IPS-18a (cell line): ENCODE measurements at regions not wholly inside any gene's neighbourhood (a gene's known extent, or its start where the extent isn't known, plus 50 kb on each side); places are given as distances from the start of the nearest gene placed in this dataset.

Source experiments
- H3K27ac ChIP-seq: one replicate; pipeline ENCODE4 v1.5.1; 2013; ENCODE audit warnings: low read length
- H3K27me3 ChIP-seq: one replicate; pipeline ENCODE4 v1.6.1; 2013; ENCODE audit warnings: mild to moderate bottlenecking, low read length; ENCODE audit not compliant: control insufficient read depth, insufficient read depth
- H3K36me3 ChIP-seq: one replicate; pipeline ENCODE4 v1.6.1; 2013; ENCODE audit warnings: low read depth, low read length; ENCODE audit not compliant: control insufficient read depth
- H3K4me1 ChIP-seq: one replicate; pipeline ENCODE4 v1.6.1; 2013; ENCODE audit warnings: low read depth, low read length; ENCODE audit not compliant: control insufficient read depth
- H3K4me3 ChIP-seq: one replicate; pipeline ENCODE4 v1.5.1; 2013; ENCODE audit warnings: low read length
- H3K9ac ChIP-seq: one replicate; pipeline ENCODE4 v1.6.1; 2013; ENCODE audit warnings: mild to moderate bottlenecking, low read length, moderate library complexity
- H3K9me3 ChIP-seq: one replicate; pipeline ENCODE4 v1.6.1; 2013; ENCODE audit warnings: low read depth, low read length; ENCODE audit not compliant: control insufficient read depth

DNA sequence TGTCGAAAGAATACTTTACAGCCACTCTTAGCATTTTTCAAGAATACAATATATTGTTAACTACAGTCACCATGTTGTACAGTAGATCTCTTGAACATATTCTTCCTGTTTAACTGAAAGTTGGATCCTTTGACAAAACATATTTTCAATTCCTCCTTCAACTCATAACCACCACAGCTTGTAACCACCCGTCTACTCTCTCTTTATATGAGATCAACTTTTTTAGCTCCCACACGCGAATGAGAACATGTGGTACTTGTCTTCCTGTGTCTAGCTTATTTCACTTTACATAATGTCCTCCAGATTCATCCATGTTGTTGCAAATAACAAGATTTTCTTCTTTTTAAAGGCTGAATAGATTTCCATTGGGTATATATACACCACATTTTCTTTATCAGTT lies 338.3 kb upstream of the IGFBP7 start:
- no peaks in the 10 kb centered on the region for H3K27me3 ChIP-seq
- H3K36me3 ChIP-seq: no peaks in the 10 kb centered on the region
- no peaks in the 10 kb centered on the region for H3K4me1 ChIP-seq
- H3K9ac ChIP-seq: no peak overlapping the region
- H3K9me3 ChIP-seq: no peaks in the 10 kb centered on the region
- H3K27ac ChIP-seq: no peak overlapping the region
- no peak overlapping the region for H3K4me3 ChIP-seq

GRCh38 chr4:57446266-57446665 lies 336.1 kb upstream of the IGFBP7 start:
- Histone ChIP-seq H3K9ac (no peak overlapping the region), H3K4me3 (no peak overlapping the region), H3K4me1 (no peaks in the 10 kb centered on the region), H3K9me3 (no peaks in the 10 kb centered on the region), H3K27ac (no peak overlapping the region), H3K27me3 (no peaks in the 10 kb centered on the region), H3K36me3 (no peaks in the 10 kb centered on the region)

DNA sequence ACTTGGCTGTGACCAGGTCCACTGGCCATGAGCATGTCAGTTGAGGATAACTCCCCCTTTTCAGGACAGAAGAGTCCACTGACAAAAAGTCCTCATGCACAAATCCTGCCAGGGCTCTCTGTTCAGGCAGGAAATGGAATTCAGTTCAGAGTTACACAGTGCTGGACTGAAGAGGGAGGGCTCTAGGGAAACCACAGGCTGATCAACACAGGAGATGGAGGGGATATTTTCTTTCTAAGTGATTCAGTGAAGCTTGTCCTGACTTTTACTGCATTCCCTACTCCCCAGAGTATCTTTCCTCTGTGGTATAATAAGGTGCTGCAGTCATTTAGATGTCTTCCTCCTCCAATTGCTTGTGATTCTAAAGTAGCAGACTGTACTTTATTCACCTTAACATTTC lies 335.5 kb upstream of the IGFBP7 start:
- H3K9ac ChIP-seq: no peak overlapping the region

GRCh38 chr4:57444671-57445070 lies 334.5 kb upstream of the IGFBP7 start:
- Histone ChIP-seq H3K27ac (no peak overlapping the region), H3K4me3 (no peak overlapping the region), H3K9me3 (no peaks in the 10 kb centered on the region), H3K9ac (no peak overlapping the region), H3K4me1 (no peaks in the 10 kb centered on the region), H3K27me3 (no peaks in the 10 kb centered on the region), H3K36me3 (no peaks in the 10 kb centered on the region)

More for the DNA sequence above, 335.5 kb upstream of the IGFBP7 start:
- no peaks in the 10 kb centered on the region for H3K36me3 ChIP-seq
- no peak overlapping the region for H3K27ac ChIP-seq
- H3K27me3 ChIP-seq: no peaks in the 10 kb centered on the region
- H3K9me3 ChIP-seq: no peaks in the 10 kb centered on the region
- no peak overlapping the region for H3K4me3 ChIP-seq
- H3K4me1 ChIP-seq: no peaks in the 10 kb centered on the region

GRCh38 chr4:57443787-57444186 lies 333.6 kb upstream of the IGFBP7 start:
- H3K27me3 ChIP-seq: no peaks in the 10 kb centered on the region
- H3K27ac ChIP-seq: no peak overlapping the region
- H3K4me1 ChIP-seq: no peaks in the 10 kb centered on the region
- H3K36me3 ChIP-seq: no peaks in the 10 kb centered on the region
- no peak overlapping the region for H3K4me3 ChIP-seq
- no peaks in the 10 kb centered on the region for H3K9me3 ChIP-seq
- no peak overlapping the region for H3K9ac ChIP-seq

- H3K27me3 ChIP-seq: no peaks in the 10 kb centered on the region
- no peak overlapping the region for H3K4me3 ChIP-seq
- no peak overlapping the region for H3K27ac ChIP-seq
- H3K9me3 ChIP-seq: no peaks in the 10 kb centered on the region
- H3K36me3 ChIP-seq: no peaks in the 10 kb centered on the region
- H3K4me1 ChIP-seq: no peaks in the 10 kb centered on the region
- no peak overlapping the region for H3K9ac ChIP-seq
Measured at GRCh38 chr4:57443308-57443707, 333.1 kb upstream of the IGFBP7 start.

- Histone ChIP-seq H3K9ac (no peak overlapping the region), H3K36me3 (no peaks in the 10 kb centered on the region), H3K9me3 (no peaks in the 10 kb centered on the region), H3K4me3 (no peak overlapping the region), H3K27me3 (no peaks in the 10 kb centered on the region), H3K27ac (no peak overlapping the region), H3K4me1 (no peaks in the 10 kb centered on the region)
Measured at GRCh38 chr4:57442831-57443291, 332.7 kb upstream of the IGFBP7 start.

DNA sequence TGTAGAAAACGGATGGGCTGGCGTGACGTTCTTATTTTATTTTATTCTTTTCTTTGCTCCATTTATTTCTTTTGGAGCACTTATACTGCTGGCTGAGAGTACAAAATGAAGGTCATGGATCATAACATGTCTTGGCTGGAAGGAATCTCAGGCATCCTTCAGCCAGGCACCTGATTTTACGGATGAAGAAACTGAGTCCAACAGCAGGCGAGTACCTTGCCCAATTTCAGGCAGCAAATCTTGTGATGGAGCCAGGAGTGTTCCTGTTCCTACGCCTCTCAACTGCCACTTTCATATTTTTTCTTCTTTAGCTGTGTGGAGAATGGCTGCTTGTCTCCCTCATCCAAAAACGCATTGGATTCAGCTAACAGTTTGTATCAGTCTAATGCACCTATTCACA lies 332.1 kb upstream of the IGFBP7 start:
- H3K9me3 ChIP-seq: no peaks in the 10 kb centered on the region
- no peak overlapping the region for H3K4me3 ChIP-seq
- no peaks in the 10 kb centered on the region for H3K27me3 ChIP-seq
- H3K27ac ChIP-seq: no peak overlapping the region
- H3K4me1 ChIP-seq: no peaks in the 10 kb centered on the region
- no peak overlapping the region for H3K9ac ChIP-seq
- H3K36me3 ChIP-seq: no peaks in the 10 kb centered on the region

DNA sequence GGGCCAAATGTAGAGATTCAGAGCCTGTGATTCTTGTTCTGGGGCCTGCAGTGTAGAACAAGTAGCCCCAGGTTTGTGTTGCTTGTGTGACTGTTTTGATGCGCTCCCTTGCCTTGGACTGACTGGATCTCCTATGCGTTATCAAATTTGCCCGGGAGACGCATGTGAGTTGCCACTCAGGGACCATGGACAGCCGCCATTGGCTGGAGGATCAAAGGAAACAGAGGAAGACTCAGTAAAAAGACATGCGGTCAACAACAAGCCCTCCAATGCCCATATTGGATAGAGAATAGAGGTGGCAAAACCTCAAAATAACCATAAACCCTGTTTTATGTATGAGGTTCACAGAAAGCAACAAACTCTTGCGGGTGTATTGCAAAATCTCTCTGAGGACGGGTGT lies 327.5 kb upstream of the IGFBP7 start:
- H3K9me3 ChIP-seq: no peaks in the 10 kb centered on the region
- H3K27ac ChIP-seq: no peak overlapping the region
- H3K9ac ChIP-seq: no peak overlapping the region
- no peaks in the 10 kb centered on the region for H3K36me3 ChIP-seq
- H3K4me1 ChIP-seq: no peaks in the 10 kb centered on the region
- H3K4me3 ChIP-seq: no peak overlapping the region
- no peaks in the 10 kb centered on the region for H3K27me3 ChIP-seq

- no peak overlapping the region for H3K9ac ChIP-seq
- H3K36me3 ChIP-seq: no peaks in the 10 kb centered on the region
- no peaks in the 10 kb centered on the region for H3K27me3 ChIP-seq
- no peak overlapping the region for H3K27ac ChIP-seq
- H3K4me3 ChIP-seq: no peak overlapping the region
- H3K4me1 ChIP-seq: no peaks in the 10 kb centered on the region
- H3K9me3 ChIP-seq: no peaks in the 10 kb centered on the region
Measured at GRCh38 chr4:57435300-57435699, 325.1 kb upstream of the IGFBP7 start.

DNA sequence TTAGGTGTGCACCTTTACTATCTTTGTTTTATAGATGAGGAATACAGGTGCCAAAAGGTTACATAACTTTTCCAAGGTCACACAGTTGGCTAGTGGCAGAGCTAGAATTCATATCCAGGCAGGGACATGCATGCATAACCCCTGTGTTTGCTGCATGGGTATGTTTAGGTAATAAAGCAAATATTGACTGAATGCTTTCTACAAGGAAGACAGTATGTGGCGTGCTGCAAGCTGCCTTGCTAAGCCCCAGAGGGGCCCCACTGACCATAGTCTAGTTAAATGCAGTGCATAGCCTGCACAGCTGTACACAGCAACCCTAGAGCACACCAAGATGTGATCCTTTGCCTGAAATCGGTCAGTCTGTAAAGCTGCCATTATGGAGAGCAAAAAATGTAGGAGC lies 320.5 kb upstream of the IGFBP7 start:
- H3K9ac ChIP-seq: no peak overlapping the region
- H3K4me3 ChIP-seq: no peak overlapping the region

GRCh38 chr4:57426779-57427395 lies 316.7 kb upstream of the IGFBP7 start:
- no peaks in the 10 kb centered on the region for H3K4me1 ChIP-seq
- H3K4me3 ChIP-seq: no peak overlapping the region
- no peaks in the 10 kb centered on the region for H3K9me3 ChIP-seq
- H3K36me3 ChIP-seq: no peaks in the 10 kb centered on the region
- no peak overlapping the region for H3K27ac ChIP-seq
- no peak overlapping the region for H3K9ac ChIP-seq
- no peaks in the 10 kb centered on the region for H3K27me3 ChIP-seq

More for the DNA sequence above, 320.5 kb upstream of the IGFBP7 start:
- Histone ChIP-seq H3K27me3 (no peaks in the 10 kb centered on the region), H3K27ac (no peak overlapping the region), H3K36me3 (no peaks in the 10 kb centered on the region), H3K4me1 (no peaks in the 10 kb centered on the region), H3K9me3 (no peaks in the 10 kb centered on the region)
